HUES64 (cell line): ENCODE measurements at regions not wholly inside any gene's neighbourhood (a gene's known extent, or its start where the extent isn't known, plus 50 kb on each side); places are given as distances from the start of the nearest gene placed in this dataset.
"Not testable (repeated sequence)": the region's sequence is repeated elsewhere in the genome, so short reads cannot be mapped to it uniquely, and the experiment has no call there.

Source experiments
- H3K27ac ChIP-seq: 2 replicates; pipeline ENCODE4 v1.7.0; 2013; ENCODE audit warnings: low read depth, low read length, inconsistent platforms
- H3K27me3 ChIP-seq: 2 replicates; pipeline ENCODE4 v1.6.1; 2013; ENCODE audit warnings: mild to moderate bottlenecking, low read length; ENCODE audit not compliant: insufficient read depth
- H3K36me3 ChIP-seq: 2 replicates; pipeline ENCODE4 v1.6.1; 2013; ENCODE audit warnings: mild to moderate bottlenecking, low read length; ENCODE audit not compliant: insufficient read depth
- H3K4me1 ChIP-seq: 2 replicates; pipeline ENCODE4 v1.6.1; 2013; ENCODE audit warnings: mild to moderate bottlenecking, low read length, moderate library complexity; ENCODE audit not compliant: insufficient read depth
- H3K4me3 ChIP-seq: 2 replicates; pipeline ENCODE4 v1.5.1; 2013; ENCODE audit warnings: mild to moderate bottlenecking, low read length, moderate library complexity
- H3K9ac ChIP-seq: 2 replicates; pipeline ENCODE4 v1.6.1; 2013; ENCODE audit warnings: mild to moderate bottlenecking, low read depth, low read length
- H3K9me3 ChIP-seq: 2 replicates; pipeline ENCODE4 v1.6.1; 2013; ENCODE audit warnings: low read depth, low read length; ENCODE audit not compliant: insufficient read depth
- WGBS: fragments of 150-250, 120-280 bp; methylation state at CpG from one replicate; pipeline ENCODE4 v1.1.7; 2013; ENCODE audit warnings: missing lambda C conversion rate; 5-methylcytosine and 5-hydroxymethylcytosine counted together

DNA sequence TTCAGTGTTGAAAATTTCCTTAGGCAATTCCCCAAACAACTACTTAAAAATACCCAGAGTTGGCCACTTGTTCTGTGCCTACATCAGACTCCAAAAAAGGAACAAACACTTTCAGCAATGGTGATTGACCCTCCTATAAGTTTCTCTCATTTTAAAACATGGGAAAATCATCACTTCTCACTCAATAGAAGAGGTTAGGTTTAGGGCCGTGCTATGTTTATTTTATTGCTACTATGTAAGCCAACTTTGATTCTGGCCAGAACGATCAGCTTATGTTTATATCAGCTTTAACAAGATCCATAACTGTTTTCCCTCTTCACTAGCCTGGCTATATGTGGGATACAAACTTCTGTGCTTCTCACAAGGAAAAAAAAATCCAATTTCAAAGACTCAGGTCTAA is 133.1 kb downstream of the MTNR1A start:
- WGBS: 100% methylated on average over 2 of the region's 2 CpGs

DNA sequence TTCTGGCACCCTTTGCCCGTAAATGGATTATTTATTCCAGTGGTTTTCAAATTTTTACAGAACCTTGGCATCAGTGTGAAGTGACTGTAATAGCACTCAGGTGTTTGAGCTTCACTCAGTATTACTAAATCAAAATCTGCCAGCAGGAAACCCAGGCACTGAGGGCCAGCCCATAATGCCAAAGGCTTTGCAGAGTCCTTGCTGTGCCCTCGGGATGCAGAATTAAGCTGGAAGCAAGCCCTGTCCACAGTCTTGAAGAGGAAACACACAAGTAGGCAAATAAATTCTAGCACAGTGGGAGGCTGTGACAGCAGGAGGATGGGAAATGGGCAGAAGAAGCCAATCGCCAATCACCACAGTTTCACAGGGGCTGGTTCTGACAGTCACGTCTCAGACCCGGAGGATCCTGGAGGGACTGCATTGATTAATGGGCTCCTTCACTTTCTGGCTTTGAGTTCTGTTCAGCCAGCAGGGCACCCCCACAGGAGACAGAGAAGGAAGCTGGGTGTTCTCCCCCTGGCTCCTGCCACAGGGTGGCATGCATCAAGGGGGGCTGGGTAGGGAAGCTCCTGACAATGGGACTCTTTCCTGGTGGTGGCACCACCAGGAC is 138.8 kb downstream of the MTNR1A start:
- H3K27me3 ChIP-seq: no peaks in the 10 kb centered on the region
- H3K4me3 ChIP-seq: no peak overlapping the region
- no peaks in the 10 kb centered on the region for H3K9me3 ChIP-seq
- H3K27ac ChIP-seq: no peak overlapping the region
- H3K9ac ChIP-seq: no peak overlapping the region
- no peaks in the 10 kb centered on the region for H3K36me3 ChIP-seq
- 83% methylated on average over 5 of the region's 5 CpGs for WGBS
- no peaks in the 10 kb centered on the region for H3K4me1 ChIP-seq

More for the DNA sequence above, 133.1 kb downstream of the MTNR1A start:
- no peaks in the 10 kb centered on the region for H3K9me3 ChIP-seq
- H3K4me1 ChIP-seq: no peaks in the 10 kb centered on the region
- H3K9ac ChIP-seq: no peak overlapping the region
- H3K4me3 ChIP-seq: no peak overlapping the region
- no peaks in the 10 kb centered on the region for H3K27me3 ChIP-seq
- H3K27ac ChIP-seq: no peak overlapping the region
- H3K36me3 ChIP-seq: no peaks in the 10 kb centered on the region

DNA sequence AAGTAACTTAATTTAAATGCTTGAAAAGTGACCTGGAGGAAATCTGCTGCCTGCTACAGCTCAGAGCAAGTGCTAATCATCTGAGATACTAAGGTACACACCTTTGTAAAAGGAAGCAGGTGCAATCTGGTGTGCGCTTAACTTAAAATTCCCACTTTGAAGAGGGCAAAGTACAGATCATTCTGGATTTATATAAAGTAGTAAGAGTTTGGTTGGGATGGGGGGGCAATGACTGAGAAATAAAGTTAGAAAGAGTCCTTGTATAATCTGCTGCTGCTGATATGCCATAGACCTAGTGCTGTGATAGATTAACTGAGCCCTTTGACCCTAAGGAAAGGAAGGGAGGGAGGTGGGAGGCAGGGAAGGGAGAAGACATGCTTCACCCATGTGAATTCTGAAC is 141.0 kb downstream of the MTNR1A start:
- Histone ChIP-seq H3K9me3 (no peaks in the 10 kb centered on the region), H3K9ac (no peak overlapping the region), H3K27me3 (no peaks in the 10 kb centered on the region), H3K27ac (no peak overlapping the region), H3K4me1 (no peaks in the 10 kb centered on the region), H3K36me3 (no peaks in the 10 kb centered on the region), H3K4me3 (no peak overlapping the region)
- 94% methylated on average over 1 of the region's 1 CpG for WGBS

GRCh38 chr4:186405957-186406356 is 140.0 kb downstream of the F11 start:
- Histone ChIP-seq H3K27me3 (no peaks in the 10 kb centered on the region), H3K27ac (no peak overlapping the region), H3K4me3 (no peak overlapping the region), H3K9me3 (no peaks in the 10 kb centered on the region), H3K36me3 (no peaks in the 10 kb centered on the region), H3K4me1 (no peaks in the 10 kb centered on the region), H3K9ac (no peak overlapping the region)
- 90% methylated on average over 12 of the region's 12 CpGs for WGBS

DNA sequence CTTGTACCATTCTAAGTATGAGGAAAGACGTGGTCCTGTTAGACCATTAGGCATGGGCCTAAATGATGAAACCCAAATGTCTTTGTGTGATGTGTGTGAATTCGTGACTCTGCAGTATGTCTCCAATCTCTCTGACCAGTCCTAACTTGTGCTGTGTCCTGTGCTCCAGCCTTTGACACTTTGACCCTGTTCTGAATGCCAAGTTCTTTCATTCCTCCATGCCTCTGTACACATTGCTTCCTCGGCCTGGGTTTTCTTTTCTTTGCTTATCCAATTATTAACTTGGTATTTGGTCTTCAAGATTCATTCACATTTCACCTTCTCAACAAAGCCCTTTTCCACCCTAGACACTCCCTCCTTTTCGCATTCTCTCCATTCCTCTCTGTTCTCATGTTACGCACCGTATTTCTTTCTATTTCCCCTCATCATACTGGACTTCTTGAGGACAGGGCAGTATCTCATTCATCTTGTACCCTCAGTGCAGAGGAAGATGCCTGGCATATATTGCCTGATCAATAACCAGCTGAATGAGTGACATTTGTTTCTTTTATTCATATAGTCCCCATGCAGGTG is 138.7 kb downstream of the F11 start:
- H3K9me3 ChIP-seq: no peaks in the 10 kb centered on the region
- WGBS: 89% methylated on average over 6 of the region's 6 CpGs
- no peak overlapping the region for H3K9ac ChIP-seq
- no peak overlapping the region for H3K4me3 ChIP-seq
- H3K27ac ChIP-seq: no peak overlapping the region
- no peaks in the 10 kb centered on the region for H3K36me3 ChIP-seq
- H3K27me3 ChIP-seq: no peaks in the 10 kb centered on the region
- H3K4me1 ChIP-seq: no peaks in the 10 kb centered on the region

DNA sequence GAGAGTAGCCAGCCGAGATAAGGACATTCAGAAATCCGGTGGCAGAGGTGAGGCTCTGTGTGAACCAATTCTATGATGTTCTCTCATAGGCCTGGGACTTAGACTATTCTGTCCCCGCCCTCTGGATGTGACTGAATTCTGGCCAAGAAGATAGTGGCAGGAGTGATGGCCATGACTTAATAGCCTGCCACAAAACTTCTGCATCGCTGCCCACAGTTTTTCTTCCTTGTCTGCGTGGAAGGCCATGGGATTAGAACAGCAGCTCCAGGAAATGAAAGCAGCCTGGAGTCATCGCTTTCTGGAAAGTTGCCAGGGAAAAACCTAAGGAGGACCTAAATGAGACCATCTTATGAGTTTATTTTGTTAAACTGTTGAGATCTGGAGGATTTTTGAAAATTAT is 134.7 kb downstream of the F11 start:
- Histone ChIP-seq H3K27me3 (no peaks in the 10 kb centered on the region), H3K36me3 (no peaks in the 10 kb centered on the region), H3K27ac (no peak overlapping the region), H3K9me3 (no peaks in the 10 kb centered on the region), H3K4me3 (no peak overlapping the region), H3K9ac (no peak overlapping the region), H3K4me1 (peaks cover 2% of the 10 kb centered on the region)
- WGBS: 96% methylated on average over 6 of the region's 6 CpGs

GRCh38 chr4:186392017-186392416 is 126.0 kb downstream of the F11 start:
- no peaks in the 10 kb centered on the region for H3K36me3 ChIP-seq
- no peak overlapping the region for H3K9ac ChIP-seq
- no peak overlapping the region for H3K4me3 ChIP-seq
- H3K27ac ChIP-seq: no peak overlapping the region
- no peaks in the 10 kb centered on the region for H3K27me3 ChIP-seq
- no peaks in the 10 kb centered on the region for H3K9me3 ChIP-seq
- H3K4me1 ChIP-seq: peaks cover 6% of the 10 kb centered on the region
- whole genome bisulfite sequencing: 90% methylated on average over 10 of the region's 10 CpGs

- not testable (repeated sequence) for H3K27ac ChIP-seq, H3K9ac ChIP-seq, H3K4me3 ChIP-seq, H3K4me1 ChIP-seq, H3K36me3 ChIP-seq, H3K27me3 ChIP-seq, H3K9me3 ChIP-seq
- 100% methylated on average over 1 of the region's 1 CpG for WGBS
These were observed 118.3 kb downstream of the F11 start for GRCh38 chr4:186384328-186384727.

GRCh38 chr4:186368281-186368680 is 102.3 kb downstream of the F11 start:
- 95% methylated on average over 4 of the region's 4 CpGs for WGBS
- H3K9ac ChIP-seq: no peak overlapping the region
- H3K27ac ChIP-seq: no peak overlapping the region
- H3K36me3 ChIP-seq: no peaks in the 10 kb centered on the region
- H3K4me1 ChIP-seq: no peaks in the 10 kb centered on the region
- H3K4me3 ChIP-seq: no peak overlapping the region
- H3K9me3 ChIP-seq: peaks cover 28% of the 10 kb centered on the region
- H3K27me3 ChIP-seq: no peaks in the 10 kb centered on the region

GRCh38 chr4:186366326-186366725 is 100.3 kb downstream of the F11 start:
- no peak overlapping the region for H3K27ac ChIP-seq
- no peak overlapping the region for H3K9ac ChIP-seq
- no peaks in the 10 kb centered on the region for H3K36me3 ChIP-seq
- H3K9me3 ChIP-seq: peaks cover 35% of the 10 kb centered on the region
- H3K4me3 ChIP-seq: no peak overlapping the region
- WGBS: 93% methylated on average over 4 of the region's 5 CpGs
- no peaks in the 10 kb centered on the region for H3K4me1 ChIP-seq
- H3K27me3 ChIP-seq: no peaks in the 10 kb centered on the region

DNA sequence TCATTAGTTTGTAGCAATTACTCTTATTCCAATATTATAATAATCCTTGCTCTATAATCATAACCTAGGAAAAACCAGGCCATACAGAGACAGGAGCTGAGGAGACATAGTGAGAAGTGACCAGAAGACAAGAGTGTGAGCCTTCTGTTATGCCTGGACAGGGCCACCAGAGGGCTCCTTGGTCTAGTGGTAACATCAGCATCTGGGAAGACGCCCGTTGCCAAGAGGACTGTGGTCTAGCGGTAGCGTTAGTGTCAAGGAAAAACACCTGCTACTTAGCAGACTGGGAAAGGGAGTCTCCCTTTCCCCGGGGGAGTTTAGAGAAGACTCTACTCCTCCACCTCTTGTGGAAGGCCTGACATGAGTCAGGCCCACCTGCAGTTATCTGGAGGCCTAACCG is 97.0 kb downstream of the F11 start:
- not testable (repeated sequence) for H3K27ac ChIP-seq, H3K27me3 ChIP-seq, H3K9ac ChIP-seq, H3K4me3 ChIP-seq, H3K4me1 ChIP-seq, H3K36me3 ChIP-seq
- WGBS: 91% methylated on average over 6 of the region's 6 CpGs
- H3K9me3 ChIP-seq: peaks cover 35% of the 10 kb centered on the region

DNA sequence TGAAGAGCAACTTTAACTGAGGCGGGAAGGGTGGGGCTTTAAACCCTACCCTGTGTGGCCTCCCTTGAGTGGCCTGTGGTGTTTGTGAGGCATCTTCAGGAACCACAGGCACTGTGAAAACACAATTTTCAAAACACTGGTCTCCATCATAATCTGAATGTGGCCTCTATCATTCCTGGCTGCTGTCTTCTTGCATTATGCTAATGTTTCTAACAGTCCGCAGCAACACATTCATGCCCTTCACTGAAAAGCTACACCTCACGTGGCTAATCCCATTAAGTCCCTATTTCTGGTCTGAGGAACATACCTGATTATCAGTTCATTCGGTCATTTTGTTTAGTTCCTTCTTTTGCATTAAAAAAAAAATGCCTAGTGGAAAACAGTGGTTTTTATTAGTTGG is 94.6 kb downstream of the F11 start:
- 91% methylated on average over 4 of the region's 4 CpGs for WGBS
- Histone ChIP-seq H3K27ac (no peak overlapping the region), H3K36me3 (no peaks in the 10 kb centered on the region), H3K4me3 (no peak overlapping the region), H3K9me3 (peaks cover 30% of the 10 kb centered on the region), H3K9ac (no peak overlapping the region), H3K4me1 (no peaks in the 10 kb centered on the region), H3K27me3 (no peaks in the 10 kb centered on the region)
